HepG2 (cell line): ENCODE measurements at regions not wholly inside any gene's neighbourhood (a gene's known extent, or its start where the extent isn't known, plus 50 kb on each side); places are given as distances from the start of the nearest gene placed in this dataset.

Experiments
- DNMT3B ChIP-seq: conservative IDR thresholded peaks from 2 replicates; pipeline ENCODE4 v1.6.1; 2016; ENCODE audit warnings: missing biosample characterization, control low read depth
- KLF13 ChIP-seq: sonication (generic); formaldehyde crosslinking; IDR thresholded peaks from 2 replicates; pipeline ENCODE4 v1.4.0; 2020; ENCODE audit warnings: mild to moderate bottlenecking, missing genetic modification reagents
- MAX ChIP-seq: IDR thresholded peaks from 2 replicates; pipeline ENCODE4 v1.6.1; 2012; ENCODE audit warnings: inconsistent platforms
- MYNN ChIP-seq: sonication (generic); formaldehyde crosslinking; IDR thresholded peaks from 2 replicates; pipeline ENCODE4 v1.4.0; 2020; ENCODE audit warnings: mild to moderate bottlenecking, low read depth, missing genetic modification reagents
- NFRKB ChIP-seq: fragments of 450-650 bp; IDR thresholded peaks from 2 replicates; pipeline ENCODE4 v1.6.1; 2017
- PPARG ChIP-seq: conservative IDR thresholded peaks from 2 replicates; pipeline ENCODE4 v1.6.1; 2016; ENCODE audit warnings: missing biosample characterization, missing genetic modification reagents
- PTBP1 ChIP-seq: fragments of 200-400 bp; formaldehyde crosslinking; IDR thresholded peaks from 2 replicates; pipeline ENCODE4 v1.6.1; 2018; ENCODE audit warnings: low read length, low read depth; ENCODE audit not compliant: poor library complexity, severe bottlenecking
- REL ChIP-seq: sonication (generic); formaldehyde crosslinking; conservative IDR thresholded peaks from 2 replicates; pipeline ENCODE4 v1.8.0; 2022; ENCODE audit warnings: mild to moderate bottlenecking, missing genetic modification reagents, moderate library complexity
- RFXAP ChIP-seq: sonication (generic); formaldehyde crosslinking; IDR thresholded peaks from 2 replicates; pipeline ENCODE4 v1.4.0; 2020; ENCODE audit warnings: missing genetic modification reagents, borderline replicate concordance
- TEAD2 ChIP-seq: sonication (generic); formaldehyde crosslinking; IDR thresholded peaks from 2 replicates; pipeline ENCODE4 v1.9.0; 2021; ENCODE audit warnings: missing genetic modification reagents
- TOE1 ChIP-seq: sonication (generic); formaldehyde crosslinking; IDR thresholded peaks from 2 replicates; pipeline ENCODE4 v1.4.0; 2020; ENCODE audit warnings: mild to moderate bottlenecking, missing genetic modification reagents
- ZBTB42 ChIP-seq: sonication (generic); formaldehyde crosslinking; IDR thresholded peaks from 2 replicates; pipeline ENCODE4 v1.5.0; 2020; ENCODE audit warnings: mild to moderate bottlenecking, missing genetic modification reagents
- ZBTB44 ChIP-seq: sonication (generic); formaldehyde crosslinking; IDR thresholded peaks from 2 replicates; pipeline ENCODE4 v1.4.0; 2020; ENCODE audit warnings: missing genetic modification reagents
- ZKSCAN8 ChIP-seq: IDR thresholded peaks from 2 replicates; pipeline ENCODE4 v1.6.1; 2016; ENCODE audit warnings: borderline replicate concordance, missing genetic modification reagents, missing compliant biosample characterization
- ZNF225 ChIP-seq: sonication (generic); formaldehyde crosslinking; IDR thresholded peaks from 2 replicates; pipeline ENCODE4 v1.4.0; 2020; ENCODE audit warnings: mild to moderate bottlenecking, missing genetic modification reagents
- ZNF33B ChIP-seq: sonication (generic); formaldehyde crosslinking; IDR thresholded peaks from 2 replicates; pipeline ENCODE4 v1.5.1; 2020; ENCODE audit warnings: mild to moderate bottlenecking, missing genetic modification reagents
- ZNF496 ChIP-seq: sonication (generic); formaldehyde crosslinking; IDR thresholded peaks from 2 replicates; pipeline ENCODE4 v1.8.1; 2023; ENCODE audit warnings: mild to moderate bottlenecking, moderate library complexity, missing genetic modification reagents; ENCODE audit not compliant: insufficient replicate concordance
- ZNF501 ChIP-seq: sonication (generic); formaldehyde crosslinking; IDR thresholded peaks from 2 replicates; pipeline ENCODE4 v1.5.1; 2020; ENCODE audit warnings: mild to moderate bottlenecking, moderate library complexity, missing genetic modification reagents
- ZNF546 ChIP-seq: sonication (generic); formaldehyde crosslinking; conservative IDR thresholded peaks from 2 replicates; pipeline ENCODE4 v1.8.1; 2023; ENCODE audit warnings: mild to moderate bottlenecking, missing genetic modification reagents
- ZNF788 ChIP-seq: sonication (generic); formaldehyde crosslinking; IDR thresholded peaks from 2 replicates; pipeline ENCODE4 v1.5.0; 2020; ENCODE audit warnings: mild to moderate bottlenecking, missing genetic modification reagents, borderline replicate concordance
- ZNF891 ChIP-seq: sonication (generic); formaldehyde crosslinking; IDR thresholded peaks from 2 replicates; pipeline ENCODE4 v1.5.0; 2020; ENCODE audit warnings: mild to moderate bottlenecking, missing genetic modification reagents
- TF ChIP-seq, protein P1 (sequence below): sonication (generic); formaldehyde crosslinking; IDR thresholded peaks from 2 replicates; pipeline ENCODE4 v1.4.0; 2020; ENCODE audit warnings: missing genetic modification reagents
- TF ChIP-seq, protein P2 (sequence below): sonication (generic); formaldehyde crosslinking; IDR thresholded peaks from 2 replicates; pipeline ENCODE4 v1.4.0; 2020; ENCODE audit warnings: missing genetic modification reagents, borderline replicate concordance
- TF ChIP-seq, protein P3 (sequence below): sonication (generic); formaldehyde crosslinking; IDR thresholded peaks from 2 replicates; pipeline ENCODE4 v1.5.0; 2020; ENCODE audit warnings: mild to moderate bottlenecking, missing genetic modification reagents

DNA sequence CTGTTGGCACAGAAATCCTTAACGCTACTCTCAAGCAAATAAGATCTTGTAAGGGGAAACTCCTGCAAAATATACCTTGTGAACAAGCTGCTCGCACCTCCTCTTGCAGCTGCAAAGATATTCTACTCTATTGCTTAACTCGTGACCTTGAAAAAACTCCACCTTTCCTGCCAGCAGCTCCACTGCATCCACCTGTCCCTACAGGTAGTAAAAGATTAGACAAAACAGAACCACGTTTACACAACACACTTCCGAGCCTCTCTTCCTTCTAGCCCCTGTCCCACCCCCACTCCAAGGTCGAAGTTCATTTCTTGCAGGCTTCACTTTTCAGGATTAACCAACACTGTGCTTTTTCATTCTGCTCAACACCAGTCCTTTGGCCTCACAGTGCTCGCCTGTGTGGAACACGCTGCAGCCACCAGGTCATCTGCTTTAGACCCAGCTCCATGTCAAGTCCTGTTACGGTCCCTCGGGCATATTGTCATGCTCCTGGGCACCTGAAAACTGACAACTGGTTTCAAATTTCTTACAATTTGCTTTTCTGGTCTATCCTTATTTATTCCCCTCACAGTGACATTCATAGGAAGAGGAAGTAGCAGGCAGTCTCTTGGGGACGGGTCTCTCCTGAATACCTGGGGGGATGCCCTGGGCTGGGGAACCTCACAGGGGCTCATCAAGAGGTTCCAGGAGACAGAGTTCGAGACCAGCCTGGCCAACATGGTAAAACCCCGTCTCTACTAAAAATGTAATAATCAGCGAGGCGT lies 165.8 kb upstream of the KLF14 start (continued):
- TF ChIP-seq, protein P1, sequence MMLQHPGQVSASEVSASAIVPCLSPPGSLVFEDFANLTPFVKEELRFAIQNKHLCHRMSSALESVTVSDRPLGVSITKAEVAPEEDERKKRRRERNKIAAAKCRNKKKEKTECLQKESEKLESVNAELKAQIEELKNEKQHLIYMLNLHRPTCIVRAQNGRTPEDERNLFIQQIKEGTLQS (CRISPR knock-in tag), result peak; percentile 42; the same call in 1 of the 2 replicates
- TF ChIP-seq TEAD2 (CRISPR knock-in tag) (no peak), DNMT3B (CRISPR knock-in tag) (peak; percentile 91; the same call in 1 of the 2 replicates), ZNF496 (CRISPR knock-in tag) (no peak), TOE1 (CRISPR knock-in tag) (peak; percentile 75; the same call in 1 of the 2 replicates), PPARG (CRISPR knock-in tag) (peak; percentile 80), ZBTB42 (CRISPR knock-in tag) (no peak), MAX (peak; percentile 85), MYNN (no peak), ZNF33B (CRISPR knock-in tag) (0 out of 2 replicates have a peak, but pooled peaks have one; percentile 19), ZNF501 (CRISPR knock-in tag) (peak; percentile 66; the same call in 1 of the 2 replicates), KLF13 (CRISPR knock-in tag) (no peak), ZKSCAN8 (CRISPR knock-in tag) (peak; percentile 65), ZNF891 (CRISPR knock-in tag) (no peak), ZNF225 (CRISPR knock-in tag) (no peak), ZNF788 (peak; percentile 71; the same call in 1 of the 2 replicates), ZBTB44 (CRISPR knock-in tag) (no peak), NFRKB (no peak), ZNF546 (CRISPR knock-in tag) (no peak), RFXAP (CRISPR knock-in tag) (peak; percentile 78; the same call in 1 of the 2 replicates), REL (no peak), PTBP1 (no peak)
- TF ChIP-seq, protein P2, sequence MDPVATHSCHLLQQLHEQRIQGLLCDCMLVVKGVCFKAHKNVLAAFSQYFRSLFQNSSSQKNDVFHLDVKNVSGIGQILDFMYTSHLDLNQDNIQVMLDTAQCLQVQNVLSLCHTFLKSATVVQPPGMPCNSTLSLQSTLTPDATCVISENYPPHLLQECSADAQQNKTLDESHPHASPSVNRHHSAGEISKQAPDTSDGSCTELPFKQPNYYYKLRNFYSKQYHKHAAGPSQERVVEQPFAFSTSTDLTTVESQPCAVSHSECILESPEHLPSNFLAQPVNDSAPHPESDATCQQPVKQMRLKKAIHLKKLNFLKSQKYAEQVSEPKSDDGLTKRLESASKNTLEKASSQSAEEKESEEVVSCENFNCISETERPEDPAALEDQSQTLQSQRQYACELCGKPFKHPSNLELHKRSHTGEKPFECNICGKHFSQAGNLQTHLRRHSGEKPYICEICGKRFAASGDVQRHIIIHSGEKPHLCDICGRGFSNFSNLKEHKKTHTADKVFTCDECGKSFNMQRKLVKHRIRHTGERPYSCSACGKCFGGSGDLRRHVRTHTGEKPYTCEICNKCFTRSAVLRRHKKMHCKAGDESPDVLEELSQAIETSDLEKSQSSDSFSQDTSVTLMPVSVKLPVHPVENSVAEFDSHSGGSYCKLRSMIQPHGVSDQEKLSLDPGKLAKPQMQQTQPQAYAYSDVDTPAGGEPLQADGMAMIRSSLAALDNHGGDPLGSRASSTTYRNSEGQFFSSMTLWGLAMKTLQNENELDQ (CRISPR knock-in tag), result no peak
- TF ChIP-seq, protein P3, sequence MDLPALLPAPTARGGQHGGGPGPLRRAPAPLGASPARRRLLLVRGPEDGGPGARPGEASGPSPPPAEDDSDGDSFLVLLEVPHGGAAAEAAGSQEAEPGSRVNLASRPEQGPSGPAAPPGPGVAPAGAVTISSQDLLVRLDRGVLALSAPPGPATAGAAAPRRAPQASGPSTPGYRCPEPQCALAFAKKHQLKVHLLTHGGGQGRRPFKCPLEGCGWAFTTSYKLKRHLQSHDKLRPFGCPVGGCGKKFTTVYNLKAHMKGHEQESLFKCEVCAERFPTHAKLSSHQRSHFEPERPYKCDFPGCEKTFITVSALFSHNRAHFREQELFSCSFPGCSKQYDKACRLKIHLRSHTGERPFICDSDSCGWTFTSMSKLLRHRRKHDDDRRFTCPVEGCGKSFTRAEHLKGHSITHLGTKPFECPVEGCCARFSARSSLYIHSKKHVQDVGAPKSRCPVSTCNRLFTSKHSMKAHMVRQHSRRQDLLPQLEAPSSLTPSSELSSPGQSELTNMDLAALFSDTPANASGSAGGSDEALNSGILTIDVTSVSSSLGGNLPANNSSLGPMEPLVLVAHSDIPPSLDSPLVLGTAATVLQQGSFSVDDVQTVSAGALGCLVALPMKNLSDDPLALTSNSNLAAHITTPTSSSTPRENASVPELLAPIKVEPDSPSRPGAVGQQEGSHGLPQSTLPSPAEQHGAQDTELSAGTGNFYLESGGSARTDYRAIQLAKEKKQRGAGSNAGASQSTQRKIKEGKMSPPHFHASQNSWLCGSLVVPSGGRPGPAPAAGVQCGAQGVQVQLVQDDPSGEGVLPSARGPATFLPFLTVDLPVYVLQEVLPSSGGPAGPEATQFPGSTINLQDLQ (CRISPR knock-in tag), result no peak
